GM12873 (cell line): ENCODE measurements at regions not wholly inside any gene's neighbourhood (a gene's known extent, or its start where the extent isn't known, plus 50 kb on each side); places are given as distances from the start of the nearest gene placed in this dataset.

Experiments used
- TF ChIP-seq, protein P1 (sequence below): IDR thresholded peaks from 2 replicates; pipeline ENCODE4 v1.5.1; 2012; ENCODE audit warnings: low read depth, mild to moderate bottlenecking, moderate library complexity, low read length, control low read depth; ENCODE audit not compliant: insufficient read depth; ENCODE audit errors: missing control alignments

DNA sequence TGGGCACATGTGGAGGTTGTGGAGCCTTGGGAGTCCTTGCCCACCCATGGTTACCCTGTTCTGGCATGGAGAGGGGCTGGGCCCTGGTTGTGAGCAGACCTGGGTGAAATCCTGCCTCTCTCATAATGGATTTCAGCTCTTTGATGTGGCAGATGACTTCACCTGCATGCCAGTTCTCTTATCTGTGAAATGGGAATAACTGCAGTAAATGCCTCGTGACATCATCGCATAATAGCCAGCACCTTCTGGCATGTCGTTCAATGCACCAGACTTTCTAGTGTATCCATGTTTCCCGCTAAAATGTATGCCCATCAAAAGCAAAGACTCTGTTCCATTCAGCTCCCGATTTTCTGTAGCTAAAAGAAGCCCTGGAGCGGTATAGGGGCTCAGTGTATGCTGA, 197.6 kb downstream of the MAF start:
- TF ChIP-seq, protein P1, sequence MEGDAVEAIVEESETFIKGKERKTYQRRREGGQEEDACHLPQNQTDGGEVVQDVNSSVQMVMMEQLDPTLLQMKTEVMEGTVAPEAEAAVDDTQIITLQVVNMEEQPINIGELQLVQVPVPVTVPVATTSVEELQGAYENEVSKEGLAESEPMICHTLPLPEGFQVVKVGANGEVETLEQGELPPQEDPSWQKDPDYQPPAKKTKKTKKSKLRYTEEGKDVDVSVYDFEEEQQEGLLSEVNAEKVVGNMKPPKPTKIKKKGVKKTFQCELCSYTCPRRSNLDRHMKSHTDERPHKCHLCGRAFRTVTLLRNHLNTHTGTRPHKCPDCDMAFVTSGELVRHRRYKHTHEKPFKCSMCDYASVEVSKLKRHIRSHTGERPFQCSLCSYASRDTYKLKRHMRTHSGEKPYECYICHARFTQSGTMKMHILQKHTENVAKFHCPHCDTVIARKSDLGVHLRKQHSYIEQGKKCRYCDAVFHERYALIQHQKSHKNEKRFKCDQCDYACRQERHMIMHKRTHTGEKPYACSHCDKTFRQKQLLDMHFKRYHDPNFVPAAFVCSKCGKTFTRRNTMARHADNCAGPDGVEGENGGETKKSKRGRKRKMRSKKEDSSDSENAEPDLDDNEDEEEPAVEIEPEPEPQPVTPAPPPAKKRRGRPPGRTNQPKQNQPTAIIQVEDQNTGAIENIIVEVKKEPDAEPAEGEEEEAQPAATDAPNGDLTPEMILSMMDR = no peak

DNA sequence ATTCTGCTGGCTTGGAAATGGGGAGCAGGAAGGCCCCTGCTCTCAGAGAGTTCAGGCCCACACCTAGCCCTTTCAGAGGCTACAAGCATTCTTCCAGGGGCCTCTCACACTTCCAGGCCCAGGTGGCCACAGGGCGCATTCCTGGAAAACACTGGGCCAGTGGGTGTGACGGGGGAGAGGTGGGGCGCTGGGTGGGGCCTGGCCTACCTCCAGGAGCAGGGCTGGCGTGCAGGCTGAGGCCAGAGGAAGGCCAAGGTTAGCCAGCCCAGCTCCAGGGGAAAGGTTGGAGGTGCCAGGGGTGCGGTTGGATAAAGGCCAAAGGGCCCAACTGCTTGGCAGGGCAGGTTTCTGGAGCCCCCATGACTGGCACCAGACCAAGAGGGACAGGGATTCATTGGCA, 198.2 kb downstream of the MAF start:
- TF ChIP-seq, protein P1 = no peak

DNA sequence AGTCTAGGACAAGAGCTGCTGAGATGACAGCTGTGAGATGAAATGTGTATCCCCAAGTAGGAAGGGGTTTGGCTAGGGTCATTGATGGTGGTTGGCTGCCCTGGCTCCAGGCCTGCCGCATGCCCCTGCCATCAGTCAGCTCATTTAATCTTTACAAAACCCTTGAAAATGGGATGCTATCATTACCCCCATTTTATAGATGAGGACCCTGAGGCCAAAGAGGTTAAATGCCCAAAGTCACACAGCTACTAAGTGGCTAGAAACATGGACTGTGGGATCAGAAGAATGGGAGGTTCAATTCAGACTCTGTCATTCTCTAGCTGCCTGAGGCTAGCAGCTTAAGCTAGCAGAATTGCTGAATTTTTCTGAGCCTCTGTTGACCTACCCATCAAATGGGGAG, 198.8 kb downstream of the MAF start:
- TF ChIP-seq, protein P1 = no peak

DNA sequence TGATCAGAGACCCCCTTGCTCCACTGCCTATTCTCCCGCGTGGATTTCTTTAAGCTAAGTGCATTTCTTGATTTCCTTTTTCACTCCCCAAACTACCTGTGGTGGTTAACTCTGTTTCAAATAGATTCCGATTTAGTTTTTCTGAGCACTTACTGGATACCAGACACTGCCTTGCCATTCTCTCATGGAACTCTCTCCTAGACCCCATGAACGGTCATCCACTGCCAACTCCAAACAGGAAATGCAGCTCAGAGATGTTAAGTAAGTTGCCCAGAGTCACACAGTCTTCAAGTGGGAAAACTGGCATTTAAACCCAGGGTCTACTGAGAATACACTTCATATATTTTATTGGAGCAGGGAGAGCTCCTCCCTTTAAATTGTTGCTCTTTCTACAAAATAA, 199.4 kb downstream of the MAF start:
- TF ChIP-seq, protein P1 = no peak

DNA sequence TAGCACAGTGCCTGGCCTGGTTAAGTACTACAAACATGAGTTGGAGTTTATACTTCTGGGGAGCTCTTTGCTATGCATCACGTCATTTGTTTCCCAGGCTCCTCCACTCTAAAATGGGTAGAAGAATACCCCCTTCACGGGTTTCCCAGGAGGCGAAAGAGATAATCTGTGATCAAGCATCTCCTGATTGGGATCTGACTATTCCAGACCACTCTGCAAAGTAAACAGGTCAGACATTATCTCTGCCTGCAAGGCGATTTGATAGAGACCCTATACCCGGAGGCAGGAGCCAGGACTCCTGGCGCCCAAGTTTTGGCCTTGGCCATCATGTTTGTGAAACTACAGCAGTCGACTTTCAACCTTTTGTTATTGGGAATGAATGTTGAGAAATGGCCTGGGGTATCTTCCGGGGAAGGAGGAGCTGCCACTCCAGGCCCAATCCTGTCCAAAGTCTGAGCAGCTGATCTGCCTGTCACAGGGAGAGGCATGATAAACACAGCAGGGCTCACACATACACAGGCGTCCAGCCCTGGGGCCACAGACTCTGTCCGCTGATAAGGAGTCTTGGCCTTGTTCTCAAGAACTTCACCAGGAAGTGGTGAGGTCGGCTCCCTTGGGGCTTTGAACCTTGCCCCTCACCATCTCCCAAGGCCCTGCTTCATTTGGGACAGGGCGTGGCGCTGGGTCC, 199.9 kb downstream of the MAF start:
- TF ChIP-seq, protein P1 = no peak

DNA sequence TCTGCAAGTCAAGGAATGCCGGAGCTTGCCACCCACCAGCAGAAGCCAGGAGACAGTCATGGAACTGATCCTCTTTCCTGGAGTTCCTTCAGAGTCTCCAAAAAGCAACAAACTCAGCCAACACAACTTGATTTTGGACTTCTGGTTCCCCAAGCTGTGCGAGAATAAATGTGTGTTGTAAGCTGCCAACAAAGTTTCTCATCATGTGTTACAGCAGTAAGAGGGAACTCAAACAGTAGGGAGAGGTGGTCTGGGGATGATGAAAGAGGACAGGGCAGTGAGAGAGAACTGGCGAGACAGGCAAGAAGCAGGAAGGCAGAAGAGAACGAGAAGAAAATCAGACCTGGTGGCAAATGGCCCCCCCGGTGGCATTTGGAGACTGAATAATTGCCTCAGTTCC, 204.9 kb downstream of the MAF start:
- TF ChIP-seq, protein P1 = no peak

DNA sequence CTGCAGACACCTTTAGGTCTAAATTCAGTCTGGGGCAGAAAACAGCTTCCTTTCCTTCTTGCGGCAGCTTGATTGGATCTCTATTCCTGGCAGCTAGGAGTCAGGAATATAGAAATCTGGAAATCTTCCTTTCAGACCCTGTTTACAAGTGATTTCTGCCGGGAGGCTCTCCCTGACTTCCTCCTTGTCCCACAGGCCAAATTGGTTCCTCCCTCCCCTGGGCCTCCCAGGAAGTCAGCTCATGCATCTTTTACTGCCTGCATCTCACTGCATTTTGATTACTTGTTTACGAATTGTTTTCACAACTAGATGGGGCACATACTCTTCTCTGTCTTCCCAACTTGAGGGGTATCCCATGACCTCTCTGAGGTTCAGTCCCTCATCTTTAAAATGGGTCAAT, 206.3 kb downstream of the MAF start:
- TF ChIP-seq, protein P1 = no peak
